IMR-90 (cell line): ENCODE measurements at regions not wholly inside any gene's neighbourhood (a gene's known extent, or its start where the extent isn't known, plus 50 kb on each side); places are given as distances from the start of the nearest gene placed in this dataset.

Experiments used
- ATAC-seq: fragments of 200-7000 bp; cut with Tn5 transposase; 2 replicates; pipeline ENCODE4 v1.9.1; 2020; ENCODE audit warnings: low read depth, mild to moderate bottlenecking, moderate library complexity
- BruUV-seq: library from RNA; stranded (reverse); fragments of 400-500 nt; replicated peaks from 2 replicates; lab custom pipeline; 2021; lab: Mats Ljungman, UMichigan
- CTCF ChIA-PET: fragments of 300-600 bp; formaldehyde crosslinking; extraction: SDS; loops from one replicate; lab custom pipeline; 2021; ENCODE audit warnings: antibody characterized with exemption; lab: Yijun Ruan, JAX
- POLR2A ChIA-PET: fragments of 300-600 bp; sonication (Branson Sonifier 250); formaldehyde crosslinking; loops from one replicate; lab custom pipeline; 2022; ENCODE audit warnings: antibody characterized with exemption; ENCODE audit not compliant: unreplicated experiment; lab: Charles Lee
- DNase-seq: peaks from one replicate; pipeline ENCODE4 v3.0.0; 2013
- H2AFZ ChIP-seq: replicated peaks from 2 replicates; pipeline ENCODE3; 2013; ENCODE audit warnings: low read length, mild to moderate bottlenecking; ENCODE audit not compliant: poor library complexity
- H2AK5ac ChIP-seq: 2 replicates; pipeline ENCODE4 v1.6.1; 2013; ENCODE audit warnings: low read depth, low read length, inconsistent platforms
- H2AK9ac ChIP-seq: replicated peaks from 2 replicates; pipeline ENCODE3; 2013; ENCODE audit warnings: mild to moderate bottlenecking, low read depth, low read length, moderate library complexity; ENCODE audit not compliant: poor library complexity
- H2BK120ac ChIP-seq: 2 replicates; pipeline ENCODE4 v1.6.1; 2013; ENCODE audit warnings: low read depth, low read length, inconsistent platforms
- H2BK15ac ChIP-seq: 3 replicates; pipeline ENCODE4 v1.6.1; 2013; ENCODE audit warnings: low read depth, low read length, inconsistent platforms
- H2BK20ac ChIP-seq: 2 replicates; pipeline ENCODE4 v1.6.1; 2013; ENCODE audit warnings: low read depth, mild to moderate bottlenecking, inconsistent platforms, low read length, moderate library complexity
- H2BK5ac ChIP-seq: 2 replicates; pipeline ENCODE4 v1.6.1; 2013; ENCODE audit warnings: mild to moderate bottlenecking, low read depth, low read length, inconsistent platforms; ENCODE audit not compliant: poor library complexity, severe bottlenecking
- H3K14ac ChIP-seq: replicated peaks from 2 replicates; pipeline ENCODE4 v1.6.1; 2013; ENCODE audit warnings: low read depth, low read length, inconsistent platforms
- H3K18ac ChIP-seq: 2 replicates; pipeline ENCODE4 v1.6.1; 2013; ENCODE audit warnings: low read depth, low read length, control low read depth
- H3K23ac ChIP-seq: 2 replicates; pipeline ENCODE4 v1.6.1; 2013; ENCODE audit warnings: low read depth, low read length, inconsistent platforms
- H3K27ac ChIP-seq: 2 replicates; pipeline ENCODE4 v1.5.1; 2013; ENCODE audit warnings: mild to moderate bottlenecking, control low read depth, low read length; ENCODE audit not compliant: insufficient read depth
- H3K27me3 ChIP-seq: 2 replicates; pipeline ENCODE4 v1.6.1; 2013; ENCODE audit warnings: low read length; ENCODE audit not compliant: control insufficient read depth, insufficient read depth
- H3K36me3 ChIP-seq: 2 replicates; pipeline ENCODE4 v1.6.1; 2013; ENCODE audit warnings: low read length, mixed read lengths; ENCODE audit not compliant: control insufficient read depth, insufficient read depth
- H3K4ac ChIP-seq: 2 replicates; pipeline ENCODE4 v1.6.1; 2013; ENCODE audit warnings: low read depth, low read length, inconsistent platforms
- H3K4me1 ChIP-seq: 2 replicates; pipeline ENCODE4 v1.6.1; 2013; ENCODE audit warnings: low read length, mixed read lengths; ENCODE audit not compliant: control insufficient read depth, insufficient read depth
- H3K4me2 ChIP-seq: 2 replicates; pipeline ENCODE4 v1.6.1; 2013; ENCODE audit warnings: low read depth, mild to moderate bottlenecking, control low read depth, low read length, moderate library complexity
- H3K4me3 ChIP-seq: 2 replicates; pipeline ENCODE4 v1.5.1; 2013; ENCODE audit warnings: low read depth, mild to moderate bottlenecking, control low read depth, low read length, moderate library complexity; ENCODE audit not compliant: insufficient read depth
- H3K56ac ChIP-seq: 2 replicates; pipeline ENCODE4 v1.6.1; 2013; ENCODE audit warnings: low read length, inconsistent platforms; ENCODE audit not compliant: insufficient read depth; ENCODE audit errors: extremely low read depth
- H3K79me1 ChIP-seq, 2 experiments: 2 replicates each; pipeline ENCODE4 v1.6.1; 2013; ENCODE audit warnings: low read length in 2 of 2, inconsistent platforms in 1 of 2, low read depth in 1 of 2
- H3K9ac ChIP-seq: 2 replicates; pipeline ENCODE4 v1.6.1; 2013; ENCODE audit warnings: low read depth, low read length, control low read depth
- H3K9me1 ChIP-seq: 2 replicates; pipeline ENCODE4 v1.6.1; 2013; ENCODE audit warnings: low read length, inconsistent platforms; ENCODE audit not compliant: insufficient read depth
- H3K9me3 ChIP-seq: 2 replicates; pipeline ENCODE4 v1.6.1; 2013; ENCODE audit warnings: low read length; ENCODE audit not compliant: control insufficient read depth, insufficient read depth
- H4K20me1 ChIP-seq: 2 replicates; pipeline ENCODE4 v1.6.1; 2013; ENCODE audit warnings: low read length, inconsistent platforms; ENCODE audit not compliant: insufficient read depth
- H4K5ac ChIP-seq: 2 replicates; pipeline ENCODE4 v1.6.1; 2013; ENCODE audit warnings: mild to moderate bottlenecking, low read depth, low read length, control low read depth
- H4K8ac ChIP-seq, 2 experiments: 2 replicates each; pipeline ENCODE4 v1.6.1; 2013; ENCODE audit warnings: low read depth in 2 of 2, low read length in 2 of 2, control low read depth in 1 of 2, inconsistent platforms in 1 of 2
- H4K91ac ChIP-seq: 2 replicates; pipeline ENCODE4 v1.6.1; 2013; ENCODE audit warnings: low read depth, low read length, inconsistent platforms; ENCODE audit not compliant: insufficient read depth
- CEBPB ChIP-seq: IDR thresholded peaks from 2 replicates; pipeline ENCODE4 v1.6.1; 2012; ENCODE audit warnings: low read depth, low read length, improper control_type of control experiment
- MAFK ChIP-seq: IDR thresholded peaks from 2 replicates; pipeline ENCODE4 v1.6.1; 2012; ENCODE audit warnings: low read depth, low read length, improper control_type of control experiment
- POLR2A ChIP-seq: IDR thresholded peaks from 2 replicates; pipeline ENCODE4 v1.6.1; 2012; ENCODE audit warnings: mild to moderate bottlenecking, low read depth, low read length
- RAD21 ChIP-seq: IDR thresholded peaks from 2 replicates; pipeline ENCODE4 v1.6.1; 2012; ENCODE audit warnings: low read length, improper control_type of control experiment
- RCOR1 ChIP-seq: IDR thresholded peaks from 2 replicates; pipeline ENCODE4 v1.6.1; 2012; ENCODE audit warnings: mild to moderate bottlenecking, low read length, improper control_type of control experiment; ENCODE audit not compliant: insufficient replicate concordance
- SMC3 ChIP-seq: fragments of 150-350 bp; IDR thresholded peaks from 2 replicates; pipeline ENCODE4 v1.6.1; 2016; ENCODE audit warnings: low read depth, mild to moderate bottlenecking, antibody characterized with exemption, low read length, moderate library complexity
- WGBS, 2 experiments: methylation state at CpG; one replicate each; pipeline versions ENCODE4 v1.1.5 to v1.1.7; 2013; ENCODE audit warnings: missing lambda C conversion rate in 2 of 2; ENCODE audit not compliant: insufficient read length in 1 of 2; ENCODE audit errors: extremely low coverage in 2 of 2; 5-methylcytosine and 5-hydroxymethylcytosine counted together
- dilution Hi-C: fragments of 300-500 bp; cut with HindIII; formaldehyde crosslinking; loops from one replicate; pipeline ENCODE4 v1.14.3; 2018; ENCODE audit warnings: low sequenced_read_pairs; ENCODE audit not compliant: unreplicated experiment
- in situ Hi-C: fragments of 300-500 bp; cut with MboI; formaldehyde crosslinking; loops from 3 replicates; pipeline ENCODE4 v1.14.3; 2019; ENCODE audit warnings: low sequenced_read_pairs, inconsistent platforms, mixed read lengths
- intact Hi-C: fragments of 100-400 bp; cut with micrococcal nuclease; formaldehyde crosslinking; loops from 2 replicates; pipeline ENCODE4 v1.10.0; 2022

DNA sequence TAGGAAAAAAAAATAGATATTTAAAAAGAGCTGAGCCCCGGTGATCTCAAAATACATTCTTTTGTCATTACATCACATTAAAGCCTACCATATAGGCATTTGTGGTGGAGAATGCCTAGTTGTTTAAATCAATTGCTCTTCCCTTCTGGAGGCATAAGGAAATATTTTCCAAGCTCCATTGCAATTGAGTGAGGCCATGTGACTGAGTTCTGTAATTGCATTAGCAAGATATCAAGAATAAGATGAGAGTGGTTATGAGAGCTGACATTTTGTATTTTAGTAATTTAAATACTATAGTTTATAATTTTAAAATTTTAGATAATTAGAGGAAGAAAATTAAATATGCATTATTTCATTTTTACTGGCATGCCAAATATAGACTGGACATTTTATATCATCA is 1195.9 kb downstream of the DTWD2 start:
- H3K23ac ChIP-seq, result no peak overlapping the region
- peaks cover 4% of the 10 kb centered on the region; the same call in 1 of the 2 replicates for H3K4me1 ChIP-seq
- no peak overlapping the region for H3K9ac ChIP-seq
- no peaks in the 10 kb centered on the region for H3K36me3 ChIP-seq
- no peak overlapping the region for H2AFZ ChIP-seq
- ChIA-PET POLR2A (no interaction called here), CTCF (no interaction called here)
- WGBS, 2 experiments, result no CpG with 5 or more reads among the region's 1 CpG
- H3K56ac ChIP-seq, result no peak overlapping the region
- H2BK20ac ChIP-seq, result 0 out of 2 replicates have a peak overlapping the region, but pooled peaks have one; percentile 46
- H3K9me3 ChIP-seq, result no peaks in the 10 kb centered on the region
- H4K20me1 ChIP-seq, result no peaks in the 10 kb centered on the region
- dilution Hi-C loops, result no loop called here
- H4K91ac ChIP-seq, result no peak overlapping the region
- peak; percentile 33 for DNase-seq
- no peak for TF ChIP-seq RCOR1
- no peak for TF ChIP-seq POLR2A
- TF ChIP-seq CEBPB, result no peak
- no peak for TF ChIP-seq SMC3
- no peak for TF ChIP-seq RAD21
- TF ChIP-seq MAFK, result no peak
- H2BK120ac ChIP-seq, result 0 out of 2 replicates have a peak overlapping the region, but pooled peaks have one; percentile 14
- H3K9me1 ChIP-seq, result peaks cover 2% of the 10 kb centered on the region; the same call in 1 of the 2 replicates
- H3K79me1 ChIP-seq, result no peaks in the 10 kb centered on the region
- no peak overlapping the region for H4K5ac ChIP-seq
- H3K4me2 ChIP-seq, result no peak overlapping the region
- intact Hi-C loops, result no loop called here
- in situ Hi-C loops, result no loop called here
- no peak overlapping the region for H3K27ac ChIP-seq
- no peak overlapping the region; a peak in 2 of 4 replicates for H4K8ac ChIP-seq
- no TSS peak for BruUV-seq
- no peak overlapping the region for H2AK9ac ChIP-seq
- H2BK5ac ChIP-seq, result no peak overlapping the region
- H3K14ac ChIP-seq, result no peak overlapping the region; the same call in 1 of the 2 replicates
- no peak overlapping the region for H3K18ac ChIP-seq
- ATAC-seq, result peak; percentile 40; the same call in 1 of the 2 replicates
- no peak overlapping the region for H3K4me3 ChIP-seq
- no peak overlapping the region for H2BK15ac ChIP-seq
- no peaks in the 10 kb centered on the region for H3K27me3 ChIP-seq
- no peak overlapping the region for H3K4ac ChIP-seq
- H2AK5ac ChIP-seq, result no peak overlapping the region
